Activated T-cell treated with anti-CD3 and anti-CD28 coated beads, Interleukin-2, amount 50 U/mL, for 24 hours (primary cell): ENCODE measurements at regions not wholly inside any gene's neighbourhood (a gene's known extent, or its start where the extent isn't known, plus 50 kb on each side); places are given as distances from the start of the nearest gene placed in this dataset.
"Not testable (repeated sequence)": the region's sequence is repeated elsewhere in the genome, so short reads cannot be mapped to it uniquely, and the experiment has no call there.

ENCODE experiments used
- DNase-seq: peaks from one replicate; pipeline ENCODE4 v3.0.0-alpha.2; 2020
- H3K27ac Mint-ChIP-seq: 2 replicates; pipeline ENCODE4 v1.8.0; 2020; ENCODE audit warnings: mild to moderate bottlenecking, mixed read lengths
- H3K27me3 Mint-ChIP-seq: 2 replicates; pipeline ENCODE4 v1.8.0; 2020; ENCODE audit warnings: mixed read lengths
- H3K36me3 Mint-ChIP-seq: 2 replicates; pipeline ENCODE4 v1.8.0; 2020; ENCODE audit warnings: low read depth, mixed read lengths
- H3K4me1 Mint-ChIP-seq: 2 replicates; pipeline ENCODE4 v1.8.0; 2020; ENCODE audit warnings: low read depth, mixed read lengths
- H3K4me3 Mint-ChIP-seq: 2 replicates; pipeline ENCODE4 v1.8.0; 2020; ENCODE audit warnings: mild to moderate bottlenecking, moderate library complexity, mixed read lengths
- H3K9me3 Mint-ChIP-seq: 2 replicates; pipeline ENCODE4 v1.8.0; 2020; ENCODE audit warnings: mixed read lengths

DNA sequence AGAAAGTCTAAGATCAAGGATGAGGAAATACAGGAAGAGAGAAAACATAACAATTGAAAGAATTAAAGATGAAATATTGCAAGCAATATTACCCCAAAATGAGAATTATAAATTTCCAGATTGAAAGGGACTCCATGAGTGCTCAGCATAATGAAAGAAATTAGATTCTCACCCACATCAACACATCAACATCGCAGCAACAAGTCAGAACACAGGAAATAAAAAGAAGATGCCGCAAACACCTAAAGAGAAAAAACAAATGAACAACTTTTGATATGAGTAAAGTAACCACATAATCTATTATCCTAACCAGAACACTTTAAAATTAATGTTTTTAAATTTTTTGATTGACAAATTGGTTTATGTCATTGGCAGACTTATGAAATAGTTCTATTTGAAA lies 318.3 kb upstream of the PTGER4 start:
- DNase-seq, result no peak
- Mint-ChIP-seq H3K36me3 (no peaks in the 10 kb centered on the region), H3K4me3 (no peak overlapping the region), H3K9me3 (peaks cover 13% of the 10 kb centered on the region), H3K27me3 (no peaks in the 10 kb centered on the region), H3K27ac (no peak overlapping the region), H3K4me1 (peaks cover 39% of the 10 kb centered on the region)

DNA sequence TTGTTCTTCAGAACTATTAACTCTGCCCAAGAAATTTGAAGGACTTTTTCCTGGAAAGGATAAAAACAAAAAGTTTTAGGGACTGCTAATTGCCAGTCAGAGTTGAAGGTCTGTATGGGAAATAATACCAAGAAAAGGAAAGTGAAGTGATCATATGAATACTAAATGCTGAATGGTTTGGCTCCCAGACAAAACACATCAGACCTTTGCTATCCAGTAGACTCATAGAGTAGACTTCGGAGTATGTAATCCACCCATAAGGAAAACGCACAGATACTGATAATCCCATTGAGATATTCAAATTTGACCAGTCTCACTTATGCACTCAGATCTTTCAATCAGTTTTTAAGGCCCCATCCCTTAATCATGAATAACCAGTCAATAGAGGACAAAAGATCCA lies 319.0 kb upstream of the PTGER4 start:
- Mint-ChIP-seq H3K4me1 (peaks cover 39% of the 10 kb centered on the region), H3K4me3 (no peak overlapping the region), H3K27ac (no peak overlapping the region)

DNA sequence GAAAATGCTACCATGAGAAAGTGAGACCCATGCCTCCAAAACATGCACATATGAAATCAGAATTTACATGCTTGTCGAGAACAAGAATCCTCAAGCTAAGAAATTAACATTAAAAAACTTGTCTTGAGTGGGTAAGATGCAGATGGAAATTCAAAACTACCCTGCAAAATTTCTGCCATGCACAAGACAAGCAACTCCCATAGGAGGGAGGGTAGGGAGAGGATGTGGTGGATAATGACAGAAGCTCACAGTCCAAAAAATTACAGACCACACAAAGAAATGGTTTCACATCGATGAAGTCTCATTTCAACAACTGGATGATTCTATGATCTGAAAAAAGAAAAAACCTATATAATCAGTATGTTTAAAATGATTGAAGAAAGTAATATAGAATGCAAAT lies 319.9 kb upstream of the PTGER4 start:
- H3K4me1 Mint-ChIP-seq, result peaks cover 31% of the 10 kb centered on the region
- H3K36me3 Mint-ChIP-seq, result no peaks in the 10 kb centered on the region
- H3K4me3 Mint-ChIP-seq, result no peak overlapping the region

More for the DNA sequence above, 319.0 kb upstream of the PTGER4 start:
- H3K27me3 Mint-ChIP-seq, result no peaks in the 10 kb centered on the region
- no peak for DNase-seq
- H3K36me3 Mint-ChIP-seq, result no peaks in the 10 kb centered on the region
- peaks cover 13% of the 10 kb centered on the region for H3K9me3 Mint-ChIP-seq

DNA sequence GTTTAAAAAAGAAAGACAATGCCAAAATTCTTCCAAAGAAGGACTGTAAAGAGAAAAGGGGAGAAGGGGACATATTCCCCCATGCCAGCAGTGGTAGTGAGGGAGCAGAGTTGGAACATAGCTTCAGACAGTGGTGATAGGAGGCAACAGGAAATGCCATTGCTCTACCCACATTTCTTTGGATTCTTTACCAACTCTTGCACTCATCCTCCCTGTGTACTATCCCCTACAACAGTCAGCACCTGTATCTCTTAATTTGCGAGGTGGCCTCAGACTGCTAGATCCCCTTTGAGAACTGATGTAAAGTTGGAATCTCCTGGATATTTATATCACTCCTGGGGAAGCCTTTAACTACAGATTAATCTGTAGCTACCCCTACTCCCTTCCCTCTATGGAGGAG lies 320.6 kb upstream of the PTGER4 start:
- Mint-ChIP-seq H3K27me3 (no peaks in the 10 kb centered on the region), H3K4me1 (peaks cover 29% of the 10 kb centered on the region), H3K9me3 (peaks cover 13% of the 10 kb centered on the region), H3K27ac (no peak overlapping the region), H3K4me3 (no peak overlapping the region), H3K36me3 (no peaks in the 10 kb centered on the region)
- DNase-seq, result no peak

More for the DNA sequence above, 319.9 kb upstream of the PTGER4 start:
- Mint-ChIP-seq H3K27ac (no peak overlapping the region), H3K27me3 (no peaks in the 10 kb centered on the region), H3K9me3 (peaks cover 13% of the 10 kb centered on the region)
- DNase-seq, result no peak

- Mint-ChIP-seq H3K27me3 (no peaks in the 10 kb centered on the region), H3K4me1 (peaks cover 27% of the 10 kb centered on the region), H3K27ac (no peak overlapping the region), H3K36me3 (no peaks in the 10 kb centered on the region), H3K4me3 (no peak overlapping the region), H3K9me3 (peaks cover 1% of the 10 kb centered on the region)
- DNase-seq, result no peak
These were observed 323.5 kb upstream of the PTGER4 start for GRCh38 chr5:40356248-40356647.

DNA sequence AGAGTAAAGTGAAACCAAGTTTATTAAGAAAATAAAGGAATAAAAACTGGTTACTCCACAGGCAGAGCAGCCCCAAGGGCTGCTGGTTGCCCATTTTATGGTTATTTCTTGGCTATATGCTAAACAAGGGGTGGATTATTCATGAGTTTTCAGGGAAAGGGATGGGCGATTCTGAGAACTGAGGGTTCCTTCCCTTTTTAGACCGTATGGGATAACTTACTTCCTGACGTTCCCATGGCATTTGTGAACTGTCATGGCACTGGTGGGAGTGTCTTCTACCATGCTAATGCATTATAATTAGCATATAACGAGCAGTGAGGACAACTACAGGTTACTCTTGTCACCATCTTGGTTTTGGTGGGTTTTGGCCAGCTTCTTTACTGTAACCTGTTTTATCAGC lies 323.9 kb upstream of the PTGER4 start:
- no peak overlapping the region for H3K27ac Mint-ChIP-seq
- DNase-seq, result no peak
- no peak overlapping the region for H3K4me3 Mint-ChIP-seq

GRCh38 chr5:40355181-40355580 lies 324.5 kb upstream of the PTGER4 start:
- peaks cover 10% of the 10 kb centered on the region for H3K9me3 Mint-ChIP-seq
- DNase-seq, result no peak
- no peaks in the 10 kb centered on the region for H3K27me3 Mint-ChIP-seq
- H3K36me3 Mint-ChIP-seq, result peaks cover 3% of the 10 kb centered on the region
- no peak overlapping the region for H3K4me3 Mint-ChIP-seq
- peaks cover 22% of the 10 kb centered on the region for H3K4me1 Mint-ChIP-seq
- H3K27ac Mint-ChIP-seq, result no peak overlapping the region

More for the DNA sequence above, 323.9 kb upstream of the PTGER4 start:
- peaks cover 5% of the 10 kb centered on the region for H3K9me3 Mint-ChIP-seq
- H3K36me3 Mint-ChIP-seq, result no peaks in the 10 kb centered on the region
- H3K27me3 Mint-ChIP-seq, result no peaks in the 10 kb centered on the region
- peaks cover 29% of the 10 kb centered on the region for H3K4me1 Mint-ChIP-seq

DNA sequence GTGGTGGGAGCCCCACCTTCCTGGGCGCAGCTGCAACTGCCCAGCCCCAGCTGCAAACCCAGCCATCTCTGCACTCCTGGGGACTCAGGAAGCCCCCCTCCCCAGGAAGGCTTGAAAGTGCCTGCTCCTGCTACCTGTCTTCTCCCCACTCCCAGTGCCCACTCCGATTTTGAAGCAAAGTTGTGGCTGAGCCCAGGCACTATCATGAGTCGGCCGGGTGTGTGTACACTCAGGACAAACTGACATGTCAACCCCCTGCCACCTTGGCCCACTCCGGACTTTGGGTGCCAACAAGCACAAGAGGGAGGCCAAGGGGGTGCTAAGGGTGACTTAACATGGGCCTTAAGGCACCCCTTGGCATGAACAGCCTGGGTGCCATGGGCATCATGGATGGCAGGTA lies 325.5 kb upstream of the PTGER4 start:
- Mint-ChIP-seq H3K4me1 (peaks cover 14% of the 10 kb centered on the region), H3K4me3 (no peak overlapping the region), H3K27ac (no peak overlapping the region), H3K36me3 (peaks cover 8% of the 10 kb centered on the region), H3K27me3 (no peaks in the 10 kb centered on the region), H3K9me3 (peaks cover 20% of the 10 kb centered on the region)
- no peak for DNase-seq

DNA sequence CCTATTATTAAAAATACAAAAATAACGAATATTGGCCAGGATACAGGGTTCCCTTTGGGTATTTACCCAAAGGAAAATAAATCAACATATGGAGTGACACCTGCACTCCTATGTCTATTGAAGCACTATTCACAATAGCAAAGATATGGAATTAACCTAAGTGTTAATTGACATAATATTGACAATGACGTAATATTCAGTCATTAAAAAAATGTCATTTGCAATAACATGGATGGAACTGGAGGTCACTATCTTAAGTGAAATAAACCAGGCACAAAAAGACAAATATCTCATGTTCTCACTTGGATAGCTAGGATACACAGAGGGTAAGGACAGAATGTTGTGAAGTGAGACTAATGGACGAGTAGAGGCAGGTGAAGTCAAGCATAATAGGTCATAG lies 326.3 kb upstream of the PTGER4 start:
- Mint-ChIP-seq H3K9me3 (peaks cover 28% of the 10 kb centered on the region), H3K27me3 (no peaks in the 10 kb centered on the region), H3K4me1 (peaks cover 8% of the 10 kb centered on the region), H3K4me3 (no peak overlapping the region), H3K27ac (no peak overlapping the region), H3K36me3 (peaks cover 8% of the 10 kb centered on the region)
- no peak for DNase-seq

DNA sequence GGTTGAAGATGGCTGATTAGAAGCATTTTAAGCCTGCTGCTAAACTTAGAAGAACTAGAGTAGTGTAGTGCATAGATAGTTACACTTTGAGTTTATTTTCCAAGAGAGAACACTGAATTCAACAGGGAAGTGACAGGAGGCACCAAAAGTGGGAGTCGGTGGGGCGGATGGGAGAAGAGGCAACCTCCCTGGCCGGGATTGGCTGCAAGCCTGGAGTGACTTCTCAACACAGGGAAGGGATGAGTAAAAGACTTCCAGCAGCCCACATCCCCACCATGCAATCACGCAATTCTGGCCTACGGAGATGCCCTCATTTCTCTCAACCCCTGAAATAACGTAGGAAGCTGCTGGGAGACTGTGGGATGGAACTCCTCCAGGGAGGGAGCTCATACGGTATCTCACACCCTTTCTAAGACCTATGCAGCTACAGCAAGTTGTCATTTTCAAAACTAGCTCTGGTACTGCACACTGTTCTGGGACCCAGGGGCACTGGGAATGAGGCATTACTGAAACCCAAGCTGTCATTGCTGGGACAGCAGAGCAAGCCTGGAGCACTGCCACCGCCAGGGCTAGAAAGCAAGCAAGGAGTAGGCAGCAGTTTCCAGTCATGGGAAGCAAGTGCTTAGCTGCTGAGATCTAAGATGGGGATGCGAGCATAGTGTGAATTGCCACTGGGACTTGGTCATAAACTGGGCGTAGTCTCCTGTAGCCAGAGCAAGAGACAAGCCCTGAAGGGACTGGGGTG lies 331.6 kb upstream of the PTGER4 start:
- no peaks in the 10 kb centered on the region for H3K27me3 Mint-ChIP-seq
- no peak for DNase-seq
- peaks cover 8% of the 10 kb centered on the region for H3K36me3 Mint-ChIP-seq
- peaks cover 35% of the 10 kb centered on the region for H3K9me3 Mint-ChIP-seq
- H3K27ac Mint-ChIP-seq, result no peak overlapping the region
- H3K4me1 Mint-ChIP-seq, result peaks cover 7% of the 10 kb centered on the region
- H3K4me3 Mint-ChIP-seq, result no peak overlapping the region

- H3K4me3 Mint-ChIP-seq, result no peak overlapping the region
- H3K36me3 Mint-ChIP-seq, result peaks cover 8% of the 10 kb centered on the region
- H3K27me3 Mint-ChIP-seq, result no peaks in the 10 kb centered on the region
- H3K4me1 Mint-ChIP-seq, result peaks cover 7% of the 10 kb centered on the region
- H3K9me3 Mint-ChIP-seq, result peaks cover 35% of the 10 kb centered on the region
- no peak overlapping the region for H3K27ac Mint-ChIP-seq
- DNase-seq, result no peak
These were observed 332.8 kb upstream of the PTGER4 start for GRCh38 chr5:40346901-40347300.

- H3K4me3 Mint-ChIP-seq, H3K27me3 Mint-ChIP-seq, H3K36me3 Mint-ChIP-seq, DNase-seq: not testable (repeated sequence)
- peaks cover 16% of the 10 kb centered on the region for H3K9me3 Mint-ChIP-seq
- H3K27ac Mint-ChIP-seq, result peak overlapping the region; percentile 56
- H3K4me1 Mint-ChIP-seq, result peaks cover 37% of the 10 kb centered on the region
These were observed 341.3 kb upstream of the PTGER4 start for GRCh38 chr5:40338434-40338833.

DNA sequence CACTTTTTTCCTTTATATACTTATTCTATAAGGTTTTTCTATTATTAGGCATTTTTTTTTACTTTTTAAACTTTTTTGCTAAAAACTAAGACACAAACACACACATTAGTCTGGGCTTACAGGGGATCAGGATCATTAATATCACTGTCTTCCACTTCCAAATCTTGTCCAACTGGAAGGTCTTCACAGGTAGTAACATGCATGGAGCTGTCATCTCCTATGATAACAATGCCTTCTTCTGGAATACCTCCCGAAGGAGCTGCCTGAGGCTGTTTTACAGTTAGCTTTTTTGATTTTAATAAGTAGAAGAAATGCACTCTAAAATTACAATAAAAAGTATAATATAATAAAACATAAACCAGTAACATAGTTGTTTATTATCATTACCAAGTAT lies 345.5 kb upstream of the PTGER4 start:
- no peak for DNase-seq
- Mint-ChIP-seq H3K9me3 (peaks cover 9% of the 10 kb centered on the region), H3K36me3 (no peaks in the 10 kb centered on the region), H3K4me1 (peaks cover 54% of the 10 kb centered on the region), H3K27me3 (no peaks in the 10 kb centered on the region), H3K4me3 (no peak overlapping the region), H3K27ac (peak overlapping the region; percentile 30)

DNA sequence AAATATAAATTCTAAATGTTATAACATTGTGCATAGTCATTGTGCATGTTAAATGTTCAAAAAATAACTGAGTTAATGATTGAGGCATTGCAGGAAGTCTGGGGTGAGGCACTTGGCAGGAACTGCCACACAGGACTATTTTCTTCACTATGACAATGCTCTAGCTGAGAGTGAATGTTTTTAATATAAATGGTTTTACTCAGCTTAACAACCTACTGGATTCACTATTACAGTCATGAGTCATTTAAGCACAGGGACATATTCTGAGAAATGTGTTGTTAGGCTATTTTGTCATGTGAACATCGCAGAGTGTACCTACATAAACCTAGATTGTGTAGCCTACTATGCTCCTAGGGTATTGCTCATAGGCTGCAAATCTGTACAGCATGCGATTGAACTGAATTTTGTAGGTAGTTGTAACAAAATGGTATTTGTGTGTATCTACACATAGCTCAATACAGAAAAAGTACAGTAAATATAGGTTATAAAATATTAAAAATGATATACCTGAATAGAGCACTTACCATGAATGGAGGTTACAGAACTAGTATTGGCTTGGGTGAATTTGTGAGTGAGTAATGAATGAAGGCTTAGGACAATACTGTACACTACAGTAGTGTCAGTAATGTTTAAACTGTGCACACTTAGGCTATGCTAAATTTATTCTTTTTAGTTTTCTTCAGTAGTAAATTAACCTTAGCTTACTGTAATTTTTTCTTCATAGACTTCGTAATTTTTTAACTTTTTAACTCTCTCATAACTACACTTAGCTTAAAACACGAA lies 346.1 kb upstream of the PTGER4 start:
- peaks cover 50% of the 10 kb centered on the region for H3K4me1 Mint-ChIP-seq
- H3K9me3 Mint-ChIP-seq, result peaks cover 8% of the 10 kb centered on the region
- H3K36me3 Mint-ChIP-seq, result no peaks in the 10 kb centered on the region
- no peaks in the 10 kb centered on the region for H3K27me3 Mint-ChIP-seq
- peak overlapping the region; percentile 71 for H3K27ac Mint-ChIP-seq
- no peak overlapping the region for H3K4me3 Mint-ChIP-seq
- no peak for DNase-seq

GRCh38 chr5:40332970-40333369 lies 346.7 kb upstream of the PTGER4 start:
- Mint-ChIP-seq H3K27ac (peak overlapping the region; percentile 71), H3K9me3 (peaks cover 4% of the 10 kb centered on the region), H3K27me3 (no peaks in the 10 kb centered on the region), H3K36me3 (no peaks in the 10 kb centered on the region), H3K4me1 (peaks cover 43% of the 10 kb centered on the region), H3K4me3 (no peak overlapping the region)
- no peak for DNase-seq
